Liver (tissue), 8 donors: ENCODE measurements at regions not wholly inside any gene's neighbourhood (a gene's known extent, or its start where the extent isn't known, plus 50 kb on each side); places are given as distances from the start of the nearest gene placed in this dataset.

Experiments used
- DNase-seq: peaks from one replicate; pipeline ENCODE4 v3.0.0-alpha.2; 2017; ENCODE audit warnings: low spot score
- H3K27ac ChIP-seq, 2 donors: one replicate each; pipeline ENCODE4 v1.7.0; 2013; ENCODE audit warnings: inconsistent platforms in 2 of 2, low read length in 2 of 2, control low read depth in 1 of 2, low read depth in 1 of 2, mild to moderate bottlenecking in 1 of 2
- H3K27me3 ChIP-seq, 4 donors: one replicate each; pipeline versions ENCODE4 v1.6.1 to v1.7.0; 2013; ENCODE audit warnings: low read length in 3 of 4, inconsistent platforms in 1 of 4, mild to moderate bottlenecking in 1 of 4, moderate library complexity in 1 of 4; ENCODE audit not compliant: control insufficient read depth in 4 of 4, insufficient read depth in 4 of 4
- H3K36me3 ChIP-seq, 4 donors: one replicate each; pipeline versions ENCODE4 v1.6.1 to v1.7.0; 2013; ENCODE audit warnings: low read length in 3 of 4, mild to moderate bottlenecking in 3 of 4, low read depth in 1 of 4, moderate library complexity in 1 of 4; ENCODE audit not compliant: control insufficient read depth in 4 of 4, insufficient read depth in 3 of 4
- H3K4me1 ChIP-seq, 4 donors: one replicate each; pipeline versions ENCODE4 v1.6.1 to v1.7.0; 2013; ENCODE audit warnings: low read length in 3 of 4, mild to moderate bottlenecking in 3 of 4, moderate library complexity in 1 of 4; ENCODE audit not compliant: control insufficient read depth in 4 of 4, insufficient read depth in 4 of 4
- H3K4me3 ChIP-seq, 3 donors: one replicate each; pipeline versions ENCODE4 v1.6.1 to v1.7.0; 2013; ENCODE audit warnings: low read length in 3 of 3, control low read depth in 1 of 3, low read depth in 1 of 3, mild to moderate bottlenecking in 1 of 3
- H3K9ac ChIP-seq, 2 donors: one replicate each; pipeline ENCODE4 v1.7.0; 2013; ENCODE audit warnings: low read length in 2 of 2, mild to moderate bottlenecking in 2 of 2, moderate library complexity in 2 of 2, control low read depth in 1 of 2, low read depth in 1 of 2
- H3K9me3 ChIP-seq, 4 donors: one replicate each; pipeline versions ENCODE4 v1.6.1 to v1.7.0; 2013; ENCODE audit warnings: low read length in 3 of 4; ENCODE audit not compliant: control insufficient read depth in 4 of 4
- EGR1 ChIP-seq, 2 donors: IDR thresholded peaks; 2 replicates each; pipeline ENCODE4 v1.6.1; 2016 to 2018; ENCODE audit warnings: antibody characterized with exemption in 2 of 2, low read depth in 2 of 2
- FOXA1 ChIP-seq: IDR thresholded peaks from 2 replicates; pipeline ENCODE4 v1.6.1; 2016; ENCODE audit warnings: antibody characterized with exemption
- FOXA2 ChIP-seq: IDR thresholded peaks from 2 replicates; pipeline ENCODE4 v1.6.1; 2016; ENCODE audit warnings: antibody characterized with exemption
- GABPA ChIP-seq, 2 donors: IDR thresholded peaks in 1 of 2; conservative IDR thresholded peaks in 1 of 2; 2 replicates each; pipeline ENCODE4 v1.6.1; 2016; ENCODE audit warnings: antibody characterized with exemption in 2 of 2, mild to moderate bottlenecking in 1 of 2, moderate library complexity in 1 of 2
- HNF4A ChIP-seq, 2 donors: conservative IDR thresholded peaks; 2 replicates each; pipeline ENCODE4 v1.6.1; 2016; ENCODE audit warnings: antibody characterized with exemption in 2 of 2, mild to moderate bottlenecking in 2 of 2
- HNF4G ChIP-seq: IDR thresholded peaks from 2 replicates; pipeline ENCODE4 v1.6.1; 2016; ENCODE audit warnings: antibody characterized with exemption
- JUND ChIP-seq, 2 donors: IDR thresholded peaks; 2 replicates each; pipeline ENCODE4 v1.6.1; 2016; ENCODE audit warnings: antibody characterized with exemption in 2 of 2
- NR2F2 ChIP-seq: IDR thresholded peaks from 2 replicates; pipeline ENCODE4 v1.6.1; 2016; ENCODE audit warnings: antibody characterized with exemption
- RAD21 ChIP-seq, 2 donors: IDR thresholded peaks; 2 replicates each; pipeline ENCODE4 v1.6.1; 2016; ENCODE audit warnings: antibody characterized with exemption in 2 of 2, mild to moderate bottlenecking in 2 of 2
- REST ChIP-seq: IDR thresholded peaks from 2 replicates; pipeline ENCODE4 v1.6.1; 2016; ENCODE audit warnings: antibody characterized with exemption, mild to moderate bottlenecking
- RXRA ChIP-seq, 2 donors: IDR thresholded peaks; 2 replicates each; pipeline ENCODE4 v1.6.1; 2017 to 2018; ENCODE audit warnings: antibody characterized with exemption in 2 of 2, mild to moderate bottlenecking in 1 of 2
- SP1 ChIP-seq: IDR thresholded peaks from 2 replicates; pipeline ENCODE4 v1.6.1; 2018; ENCODE audit warnings: antibody characterized with exemption, mild to moderate bottlenecking
- TAF1 ChIP-seq: conservative IDR thresholded peaks from 2 replicates; pipeline ENCODE4 v1.6.1; 2016; ENCODE audit warnings: antibody characterized with exemption, mild to moderate bottlenecking
- YY1 ChIP-seq: IDR thresholded peaks from 2 replicates; pipeline ENCODE4 v1.6.1; 2016; ENCODE audit warnings: antibody characterized with exemption, mild to moderate bottlenecking
- WGBS: extraction: QIAGEN DNeasy Blood & Tissue Kit; methylation state at CpG from one replicate; pipeline ENCODE4 v1.1.7; 2013; 5-methylcytosine and 5-hydroxymethylcytosine counted together
- TF ChIP-seq, protein P1 (sequence below): IDR thresholded peaks from 2 replicates; pipeline ENCODE4 v1.6.1; 2016; ENCODE audit warnings: antibody characterized with exemption
- TF ChIP-seq, protein P2 (sequence below): IDR thresholded peaks from 2 replicates; pipeline ENCODE4 v1.6.1; 2016; ENCODE audit warnings: antibody characterized with exemption
- TF ChIP-seq, protein P3 (sequence below): IDR thresholded peaks from 2 replicates; pipeline ENCODE4 v1.6.1; 2016; ENCODE audit warnings: antibody characterized with exemption
- TF ChIP-seq, protein P4 (sequence below): fragments of 150-350 bp; IDR thresholded peaks from 2 replicates; pipeline ENCODE4 v1.5.1; 2017; ENCODE audit warnings: improper control_type of control experiment, low read depth, low read length; ENCODE audit not compliant: missing input control
- donor health status: healthy.
- donor health status: healthy.
- donor health status: healthy.
- donor health status: healthy.
- donor health status: healthy.

- H3K36me3 ChIP-seq, result no peaks in the 10 kb centered on the region
- DNase-seq, result no peak
- no peak overlapping the region for H3K4me3 ChIP-seq
- H3K27me3 ChIP-seq, result no peaks in the 10 kb centered on the region
- 69% methylated on average over 1 of the region's 1 CpG for whole genome bisulfite sequencing
- H3K9me3 ChIP-seq, result peaks cover 0 to 2% (median 0%) of the 10 kb centered on the region in 4 donors
- no peak overlapping the region for H3K9ac ChIP-seq
- no peaks in the 10 kb centered on the region for H3K4me1 ChIP-seq
- no peak overlapping the region for H3K27ac ChIP-seq
- TF ChIP-seq, protein P1, sequence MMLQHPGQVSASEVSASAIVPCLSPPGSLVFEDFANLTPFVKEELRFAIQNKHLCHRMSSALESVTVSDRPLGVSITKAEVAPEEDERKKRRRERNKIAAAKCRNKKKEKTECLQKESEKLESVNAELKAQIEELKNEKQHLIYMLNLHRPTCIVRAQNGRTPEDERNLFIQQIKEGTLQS, result no peak
- TF ChIP-seq, protein P2, sequence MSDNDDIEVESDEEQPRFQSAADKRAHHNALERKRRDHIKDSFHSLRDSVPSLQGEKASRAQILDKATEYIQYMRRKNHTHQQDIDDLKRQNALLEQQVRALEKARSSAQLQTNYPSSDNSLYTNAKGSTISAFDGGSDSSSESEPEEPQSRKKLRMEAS, result no peak
- TF ChIP-seq RAD21 (IDR thresholded peaks at IDR 0.05), result no peak
- no peak for TF ChIP-seq RXRA (IDR thresholded peaks at IDR 0.05)
- TF ChIP-seq, protein P3, sequence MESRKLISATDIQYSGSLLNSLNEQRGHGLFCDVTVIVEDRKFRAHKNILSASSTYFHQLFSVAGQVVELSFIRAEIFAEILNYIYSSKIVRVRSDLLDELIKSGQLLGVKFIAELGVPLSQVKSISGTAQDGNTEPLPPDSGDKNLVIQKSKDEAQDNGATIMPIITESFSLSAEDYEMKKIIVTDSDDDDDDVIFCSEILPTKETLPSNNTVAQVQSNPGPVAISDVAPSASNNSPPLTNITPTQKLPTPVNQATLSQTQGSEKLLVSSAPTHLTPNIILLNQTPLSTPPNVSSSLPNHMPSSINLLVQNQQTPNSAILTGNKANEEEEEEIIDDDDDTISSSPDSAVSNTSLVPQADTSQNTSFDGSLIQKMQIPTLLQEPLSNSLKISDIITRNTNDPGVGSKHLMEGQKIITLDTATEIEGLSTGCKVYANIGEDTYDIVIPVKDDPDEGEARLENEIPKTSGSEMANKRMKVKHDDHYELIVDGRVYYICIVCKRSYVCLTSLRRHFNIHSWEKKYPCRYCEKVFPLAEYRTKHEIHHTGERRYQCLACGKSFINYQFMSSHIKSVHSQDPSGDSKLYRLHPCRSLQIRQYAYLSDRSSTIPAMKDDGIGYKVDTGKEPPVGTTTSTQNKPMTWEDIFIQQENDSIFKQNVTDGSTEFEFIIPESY, result no peak
- TF ChIP-seq, protein P4, sequence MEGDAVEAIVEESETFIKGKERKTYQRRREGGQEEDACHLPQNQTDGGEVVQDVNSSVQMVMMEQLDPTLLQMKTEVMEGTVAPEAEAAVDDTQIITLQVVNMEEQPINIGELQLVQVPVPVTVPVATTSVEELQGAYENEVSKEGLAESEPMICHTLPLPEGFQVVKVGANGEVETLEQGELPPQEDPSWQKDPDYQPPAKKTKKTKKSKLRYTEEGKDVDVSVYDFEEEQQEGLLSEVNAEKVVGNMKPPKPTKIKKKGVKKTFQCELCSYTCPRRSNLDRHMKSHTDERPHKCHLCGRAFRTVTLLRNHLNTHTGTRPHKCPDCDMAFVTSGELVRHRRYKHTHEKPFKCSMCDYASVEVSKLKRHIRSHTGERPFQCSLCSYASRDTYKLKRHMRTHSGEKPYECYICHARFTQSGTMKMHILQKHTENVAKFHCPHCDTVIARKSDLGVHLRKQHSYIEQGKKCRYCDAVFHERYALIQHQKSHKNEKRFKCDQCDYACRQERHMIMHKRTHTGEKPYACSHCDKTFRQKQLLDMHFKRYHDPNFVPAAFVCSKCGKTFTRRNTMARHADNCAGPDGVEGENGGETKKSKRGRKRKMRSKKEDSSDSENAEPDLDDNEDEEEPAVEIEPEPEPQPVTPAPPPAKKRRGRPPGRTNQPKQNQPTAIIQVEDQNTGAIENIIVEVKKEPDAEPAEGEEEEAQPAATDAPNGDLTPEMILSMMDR, result no peak
- no peak for TF ChIP-seq FOXA2
- no peak for TF ChIP-seq YY1
- no peak for TF ChIP-seq EGR1 (IDR thresholded peaks at IDR 0.05; ENCODE audit: low read depth in 2 of 2)
- TF ChIP-seq FOXA1, result no peak
- TF ChIP-seq HNF4G, result no peak
- no peak for TF ChIP-seq NR2F2
- no peak for TF ChIP-seq SP1
- no peak for TF ChIP-seq HNF4A (conservative IDR thresholded peaks at IDR 0.05)
- TF ChIP-seq TAF1, result no peak
- TF ChIP-seq GABPA (IDR thresholded peaks at IDR 0.05 in 1 of 2, conservative IDR thresholded peaks at IDR 0.05 in 1 of 2), result no peak
- TF ChIP-seq REST, result no peak
- no peak for TF ChIP-seq JUND (IDR thresholded peaks at IDR 0.05)
Measured at GRCh38 chr2:145494441-145494840, 974.5 kb upstream of the ZEB2 start.
